ENCODE measurements at regions not wholly inside any gene's neighbourhood (a gene's known extent, or its start where the extent isn't known, plus 50 kb on each side); places are given as distances from the start of the nearest gene placed in this dataset.

- TF ChIP-seq EP300 (IDR thresholded peaks at IDR 0.05) (no peak), CTCF (IDR thresholded peaks at IDR 0.05) (no peak), POLR2A (IDR thresholded peaks at IDR 0.05) (no peak)
Observed at GRCh38 chr2:194385376-194385775, 1271.7 kb upstream of the SLC39A10 start.

Measured in suprapubic skin (tissue), 3 donors.